Smooth muscle cell (in vitro differentiated cells): ENCODE measurements at regions not wholly inside any gene's neighbourhood (a gene's known extent, or its start where the extent isn't known, plus 50 kb on each side); places are given as distances from the start of the nearest gene placed in this dataset.

ENCODE experiments used
- DNase-seq: peaks from one replicate; lab custom pipeline; 2025; ENCODE audit not compliant: unreplicated experiment; lab: John Stamatoyannopoulos, UW
- H2AFZ ChIP-seq: fragments of 200-600 bp; sonication (generic); 2 replicates; pipeline ENCODE4 v1.6.0; 2016; ENCODE audit warnings: antibody characterized with exemption, low read depth, mild to moderate bottlenecking
- H3F3A ChIP-seq: fragments of 200-600 bp; sonication (generic); 2 replicates; pipeline ENCODE4 v1.6.0; 2017; ENCODE audit warnings: antibody characterized with exemption, low read depth
- H3K27ac ChIP-seq: fragments of 200-600 bp; sonication (generic); 2 replicates; pipeline ENCODE4 v1.5.1; 2016; ENCODE audit warnings: low read depth, mild to moderate bottlenecking
- H3K27me3 ChIP-seq: fragments of 200-600 bp; sonication (generic); 2 replicates; pipeline ENCODE4 v1.6.1; 2016; ENCODE audit warnings: low read depth, mild to moderate bottlenecking
- H3K36me3 ChIP-seq: fragments of 200-600 bp; sonication (generic); 2 replicates; pipeline ENCODE4 v1.5.1; 2016; ENCODE audit warnings: low read depth
- H3K4me1 ChIP-seq: fragments of 200-600 bp; sonication (generic); 2 replicates; pipeline ENCODE4 v1.5.1; 2016; ENCODE audit warnings: low read depth
- H3K4me2 ChIP-seq: fragments of 200-600 bp; sonication (generic); 2 replicates; pipeline ENCODE4 v1.6.0; 2016; ENCODE audit warnings: mild to moderate bottlenecking
- H3K4me3 ChIP-seq: fragments of 200-600 bp; sonication (generic); 2 replicates; pipeline ENCODE4 v1.5.1; 2016; ENCODE audit warnings: mild to moderate bottlenecking
- H3K79me2 ChIP-seq: fragments of 200-600 bp; sonication (generic); 2 replicates; pipeline ENCODE4 v1.6.0; 2016; ENCODE audit warnings: low read depth, mild to moderate bottlenecking
- H3K9ac ChIP-seq: fragments of 200-600 bp; sonication (generic); 2 replicates; pipeline ENCODE4 v1.6.0; 2016; ENCODE audit warnings: low read depth
- H3K9me3 ChIP-seq: fragments of 200-600 bp; sonication (generic); replicated peaks from 2 replicates; pipeline ENCODE4 v1.5.1; 2016; ENCODE audit warnings: low read depth
- H4K20me1 ChIP-seq: fragments of 200-600 bp; sonication (generic); 2 replicates; pipeline ENCODE4 v1.6.0; 2016; ENCODE audit warnings: low read depth
- CTCF ChIP-seq: fragments of 200-600 bp; sonication (generic); IDR thresholded peaks from 2 replicates; pipeline ENCODE4 v1.5.1; 2017; ENCODE audit warnings: borderline replicate concordance, mild to moderate bottlenecking, antibody characterized with exemption; ENCODE audit not compliant: insufficient read depth, poor library complexity, severe bottlenecking
- WGBS: methylation state at CpG from one replicate; pipeline ENCODE4 v1.1.7; 2016; ENCODE audit warnings: low lambda C conversion rate; 5-methylcytosine and 5-hydroxymethylcytosine counted together

- no peak overlapping the region for H3K27ac ChIP-seq
- H3K27me3 ChIP-seq = no peaks in the 10 kb centered on the region
- no peak for DNase-seq
- no peaks in the 10 kb centered on the region for H3K79me2 ChIP-seq
- H3K4me2 ChIP-seq = no peak overlapping the region
- WGBS = 62% methylated on average over 2 of the region's 2 CpGs
- H3K4me1 ChIP-seq = peaks cover 5% of the 10 kb centered on the region
- TF ChIP-seq CTCF = no peak
- no peaks in the 10 kb centered on the region for H3K9me3 ChIP-seq
- H3K4me3 ChIP-seq = no peak overlapping the region
- H3F3A ChIP-seq = no peaks in the 10 kb centered on the region
- H4K20me1 ChIP-seq = no peaks in the 10 kb centered on the region
- H2AFZ ChIP-seq = no peak overlapping the region
- H3K9ac ChIP-seq = no peak overlapping the region
- no peaks in the 10 kb centered on the region for H3K36me3 ChIP-seq
Measured at GRCh38 chr7:67724955-67725354, 728.3 kb downstream of the TYW1 start.

DNA sequence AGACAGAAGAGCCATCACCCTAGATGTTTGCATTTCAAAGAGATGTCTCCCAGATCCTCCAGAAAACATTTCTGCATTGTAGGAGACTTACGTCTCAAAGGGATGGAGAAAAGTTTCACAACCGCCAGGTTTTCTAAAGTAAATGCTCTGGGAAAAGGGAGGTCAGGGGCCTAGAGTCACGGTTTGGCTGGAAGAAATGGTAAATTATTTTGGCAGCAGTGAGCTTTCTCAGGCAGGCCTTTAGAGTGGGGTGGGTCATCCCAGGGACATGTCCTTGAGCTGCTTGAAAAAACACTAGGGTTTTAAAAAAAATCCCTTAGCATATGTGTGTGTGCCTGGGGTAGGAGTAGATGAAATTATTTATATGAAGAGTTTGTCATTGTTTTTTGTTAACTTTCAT, 728.8 kb downstream of the TYW1 start:
- Histone ChIP-seq H3F3A (no peaks in the 10 kb centered on the region), H3K27me3 (no peaks in the 10 kb centered on the region), H3K4me3 (no peak overlapping the region), H3K36me3 (no peaks in the 10 kb centered on the region), H3K79me2 (no peaks in the 10 kb centered on the region), H3K9me3 (no peaks in the 10 kb centered on the region), H3K27ac (no peak overlapping the region), H3K4me1 (peaks cover 5% of the 10 kb centered on the region), H4K20me1 (no peaks in the 10 kb centered on the region), H3K9ac (no peak overlapping the region), H2AFZ (no peak overlapping the region), H3K4me2 (no peak overlapping the region)
- no peak for TF ChIP-seq CTCF
- WGBS = 67% methylated on average over 3 of the region's 3 CpGs
- DNase-seq = no peak

DNA sequence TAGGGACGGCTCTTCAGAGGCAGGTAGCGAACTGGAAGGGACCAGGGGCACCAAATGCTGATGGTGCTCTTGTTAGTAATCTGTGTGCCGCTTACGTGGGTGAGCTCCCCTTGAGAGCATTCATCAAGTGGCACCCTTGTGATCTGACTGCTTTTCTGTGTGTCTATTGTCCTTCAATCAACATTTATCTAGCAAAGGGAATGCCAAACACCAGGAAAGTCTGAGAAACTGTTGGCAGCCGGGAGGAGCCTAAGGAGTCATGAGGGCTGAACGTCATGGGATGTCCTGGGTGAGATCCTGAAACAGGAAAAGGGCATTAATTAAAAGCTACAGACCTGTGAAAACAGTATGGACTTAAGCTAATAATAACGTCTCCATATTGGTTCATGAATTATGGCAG, 733.1 kb downstream of the TYW1 start:
- Histone ChIP-seq H3K9me3 (no peaks in the 10 kb centered on the region), H3K36me3 (no peaks in the 10 kb centered on the region), H3K27me3 (no peaks in the 10 kb centered on the region), H3K27ac (no peak overlapping the region), H3K4me3 (no peak overlapping the region), H3K4me2 (no peak overlapping the region), H2AFZ (no peak overlapping the region), H3F3A (no peaks in the 10 kb centered on the region), H3K9ac (no peak overlapping the region), H4K20me1 (no peaks in the 10 kb centered on the region), H3K4me1 (no peaks in the 10 kb centered on the region), H3K79me2 (no peaks in the 10 kb centered on the region)
- no peak for TF ChIP-seq CTCF
- WGBS = 92% methylated on average over 7 of the region's 7 CpGs
- DNase-seq = no peak

GRCh38 chr7:67731704-67732103, 735.1 kb downstream of the TYW1 start:
- H3K9me3 ChIP-seq = no peaks in the 10 kb centered on the region
- no peak for TF ChIP-seq CTCF
- 92% methylated on average over 2 of the region's 2 CpGs for WGBS
- H3K36me3 ChIP-seq = no peaks in the 10 kb centered on the region
- DNase-seq = no peak
- no peak overlapping the region for H3K27ac ChIP-seq
- H3K4me1 ChIP-seq = no peaks in the 10 kb centered on the region
- no peak overlapping the region for H3K9ac ChIP-seq
- no peaks in the 10 kb centered on the region for H4K20me1 ChIP-seq
- H2AFZ ChIP-seq = no peak overlapping the region
- no peaks in the 10 kb centered on the region for H3F3A ChIP-seq
- no peak overlapping the region for H3K4me2 ChIP-seq
- no peaks in the 10 kb centered on the region for H3K79me2 ChIP-seq
- H3K27me3 ChIP-seq = no peaks in the 10 kb centered on the region
- no peak overlapping the region for H3K4me3 ChIP-seq
